Ovary (tissue), 7 donors: ENCODE measurements at regions not wholly inside any gene's neighbourhood (a gene's known extent, or its start where the extent isn't known, plus 50 kb on each side); places are given as distances from the start of the nearest gene placed in this dataset.

Experiments used
- DNase-seq, 5 donors: peaks; one replicate each; pipeline ENCODE4 v3.0.0-alpha.2; 2019 to 2020
- H3K27ac ChIP-seq, 2 donors: fragments of 200-600 bp; one replicate each; pipeline versions ENCODE4 v1.5.1 to v1.8.0; 2019 to 2022
- H3K27me3 ChIP-seq: fragments of 200-600 bp; one replicate; pipeline ENCODE4 v1.8.0; 2022
- H3K36me3 ChIP-seq: fragments of 200-600 bp; sonication (generic); one replicate; pipeline ENCODE4 v1.5.1; 2019
- H3K4me1 ChIP-seq: one replicate; pipeline ENCODE4 v1.8.1; 2013; ENCODE audit warnings: mild to moderate bottlenecking, moderate library complexity; ENCODE audit not compliant: insufficient read depth
- H3K4me3 ChIP-seq: fragments of 200-600 bp; sonication (generic); one replicate; pipeline ENCODE4 v1.5.1; 2017
- H3K9me3 ChIP-seq, 2 donors: fragments of 200-600 bp in 1 of 2; sonication (generic) in 1 of 2; one replicate each; pipeline versions ENCODE4 v1.5.1 to v1.8.1; 2013 to 2019; ENCODE audit warnings: mild to moderate bottlenecking in 1 of 2, moderate library complexity in 1 of 2
- CTCF ChIP-seq, 3 donors: fragments of 450-650 bp in 2 of 3; fragments of 200-600 bp in 1 of 3; IDR thresholded peaks; one replicate each; pipeline versions ENCODE4 v1.5.1 to v1.8.0; 2016 to 2022; ENCODE audit warnings: antibody characterized with exemption in 3 of 3, mild to moderate bottlenecking in 1 of 3
- EP300 ChIP-seq: sonication (generic); formaldehyde crosslinking; IDR thresholded peaks from one replicate; pipeline ENCODE4 v1.6.1; 2017; ENCODE audit warnings: antibody characterized with exemption
- POLR2A ChIP-seq: fragments of 450-650 bp; IDR thresholded peaks from one replicate; pipeline ENCODE4 v1.6.1; 2017; ENCODE audit warnings: antibody characterized with exemption, mild to moderate bottlenecking, moderate library complexity
- WGBS, 3 donors: extraction: QIAGEN DNeasy Blood & Tissue Kit in 1 of 3; methylation state at CpG; one replicate each; pipeline versions ENCODE4 v1.1.5 to v1.1.7; 2013 to 2017; 5-methylcytosine and 5-hydroxymethylcytosine counted together
- intact Hi-C, 4 donors: fragments of 100-400 bp; cut with DNase I; formaldehyde crosslinking; loops; one replicate each; pipeline versions ENCODE4 v1.11.0 to v1.15.1; 2022 to 2023
- donor health status: DM: no; HTN: no; CAD: no; lungs with moderate emphysema.
- donor health status: DM: no; HTN: no; CAD: no.
- donor health status: Bipolar disorder and iron deficiency.
- donor health status: DM: no; HTN: no; CAD: no.
- donor health status: DM: yes; HTN: yes; CAD: no.

DNA sequence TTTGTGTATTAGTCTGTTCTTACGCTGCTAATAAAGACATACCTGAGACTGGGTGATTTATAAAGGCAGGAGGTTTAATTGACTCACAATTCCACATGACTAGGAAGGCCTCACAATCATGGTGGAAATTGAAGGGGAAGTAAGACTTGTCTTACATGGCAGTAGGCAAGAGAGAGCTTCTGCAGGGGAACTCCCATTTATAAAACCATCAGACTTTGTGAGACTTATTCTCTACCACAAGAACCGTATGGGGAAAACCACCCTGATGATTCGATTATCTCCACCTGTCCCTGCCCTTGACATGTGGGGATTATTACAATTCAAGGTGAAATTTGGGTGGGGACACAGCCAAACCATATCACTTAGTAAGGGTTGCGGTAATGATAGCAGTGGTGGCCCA lies 833.1 kb downstream of the FLRT2 start:
- H3K9me3 ChIP-seq: no peaks in the 10 kb centered on the region

GRCh38 chr14:86357876-86358275 lies 827.9 kb downstream of the FLRT2 start:
- Histone ChIP-seq H3K4me1 (no peaks in the 10 kb centered on the region), H3K27ac (no peak overlapping the region), H3K27me3 (no peaks in the 10 kb centered on the region), H3K36me3 (no peaks in the 10 kb centered on the region), H3K4me3 (no peak overlapping the region), H3K9me3 (no peaks in the 10 kb centered on the region)
- no peak for TF ChIP-seq POLR2A
- no peak for TF ChIP-seq EP300
- no peak for TF ChIP-seq CTCF (IDR thresholded peaks at IDR 0.05)
- DNase-seq: no peak
- intact Hi-C loops: no loop called here
- WGBS, 3 donors: 40 to 49% (median 46%) methylated on average over 3 of the region's 3 CpGs

More for the DNA sequence above, 833.1 kb downstream of the FLRT2 start:
- Histone ChIP-seq H3K4me1 (no peaks in the 10 kb centered on the region), H3K27ac (no peak overlapping the region), H3K4me3 (no peak overlapping the region), H3K27me3 (no peaks in the 10 kb centered on the region), H3K36me3 (no peaks in the 10 kb centered on the region)
- 78 to 86% (median 84%) methylated on average over 4 of the region's 4 CpGs for WGBS, 3 donors
- intact Hi-C loops: no loop called here
- no peak for DNase-seq
- TF ChIP-seq CTCF (IDR thresholded peaks at IDR 0.05) (no peak), EP300 (no peak), POLR2A (no peak)

DNA sequence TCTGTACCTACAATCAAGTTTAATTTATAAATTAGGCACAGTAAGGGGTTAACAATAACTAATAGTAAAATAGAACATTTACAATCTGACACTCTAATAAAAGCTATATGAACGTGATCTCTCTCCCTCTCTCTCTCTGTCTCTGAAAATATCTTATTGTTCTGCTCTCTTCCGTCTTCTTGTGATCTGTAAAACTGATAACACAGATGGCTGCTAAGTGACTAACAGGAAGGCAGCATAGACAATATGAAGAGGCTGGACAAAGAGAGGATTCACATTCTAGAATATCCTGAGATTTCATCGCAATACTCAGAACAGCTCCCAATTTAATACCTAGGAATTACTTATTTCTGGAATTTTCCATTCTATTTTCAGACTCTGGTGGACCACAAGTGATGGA lies 827.2 kb downstream of the FLRT2 start:
- no peak overlapping the region for H3K4me3 ChIP-seq
- intact Hi-C loops: no loop called here
- 69 to 73% (median 70%) methylated on average over 3 of the region's 3 CpGs for WGBS, 3 donors
- TF ChIP-seq EP300 (no peak), POLR2A (no peak), CTCF (IDR thresholded peaks at IDR 0.05) (no peak)
- no peak for DNase-seq
- H3K36me3 ChIP-seq: no peaks in the 10 kb centered on the region
- H3K4me1 ChIP-seq: no peaks in the 10 kb centered on the region
- no peaks in the 10 kb centered on the region for H3K27me3 ChIP-seq
- H3K27ac ChIP-seq: no peak overlapping the region
- no peaks in the 10 kb centered on the region for H3K9me3 ChIP-seq

DNA sequence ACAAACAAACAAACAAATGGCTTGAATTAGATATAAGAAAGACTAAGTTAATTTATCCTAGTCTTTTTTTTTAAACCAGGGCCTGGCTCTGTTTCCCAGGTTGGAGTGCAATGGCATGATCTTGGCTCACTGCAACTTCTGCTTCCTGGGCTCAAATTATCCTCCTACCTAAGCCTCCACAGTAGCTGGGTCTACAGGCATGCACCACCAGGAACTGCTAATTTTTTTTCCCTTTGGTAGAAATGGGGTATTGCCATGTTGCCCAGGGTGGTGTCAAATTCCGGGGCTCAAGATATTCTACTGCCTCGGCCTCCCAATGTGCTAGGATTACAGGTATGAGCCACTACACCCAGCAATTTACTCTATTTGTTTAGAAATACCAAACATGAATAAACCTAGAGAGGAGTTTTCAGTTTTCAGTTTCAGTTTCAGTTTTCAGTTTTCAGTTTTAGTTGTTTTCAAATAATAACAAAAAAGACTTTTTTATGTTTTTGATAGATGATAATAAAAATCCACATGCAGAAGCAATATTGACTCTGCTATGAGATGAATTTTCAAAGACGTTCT lies 817.0 kb downstream of the FLRT2 start:
- WGBS, 3 donors: 23 to 56% (median 31%) methylated on average over 3 of the region's 3 CpGs

More for the DNA sequence above, 817.0 kb downstream of the FLRT2 start:
- H3K4me1 ChIP-seq: no peaks in the 10 kb centered on the region
- no peaks in the 10 kb centered on the region for H3K36me3 ChIP-seq
- no peak overlapping the region for H3K27ac ChIP-seq
- no peak for DNase-seq
- intact Hi-C loops: no loop called here
- TF ChIP-seq EP300: no peak
- TF ChIP-seq POLR2A: no peak
- no peak for TF ChIP-seq CTCF (IDR thresholded peaks at IDR 0.05)
- H3K4me3 ChIP-seq: no peak overlapping the region
- H3K27me3 ChIP-seq: no peaks in the 10 kb centered on the region
- no peaks in the 10 kb centered on the region for H3K9me3 ChIP-seq
